ENCODE measurements at regions not wholly inside any gene's neighbourhood (a gene's known extent, or its start where the extent isn't known, plus 50 kb on each side); places are given as distances from the start of the nearest gene placed in this dataset.

DNA sequence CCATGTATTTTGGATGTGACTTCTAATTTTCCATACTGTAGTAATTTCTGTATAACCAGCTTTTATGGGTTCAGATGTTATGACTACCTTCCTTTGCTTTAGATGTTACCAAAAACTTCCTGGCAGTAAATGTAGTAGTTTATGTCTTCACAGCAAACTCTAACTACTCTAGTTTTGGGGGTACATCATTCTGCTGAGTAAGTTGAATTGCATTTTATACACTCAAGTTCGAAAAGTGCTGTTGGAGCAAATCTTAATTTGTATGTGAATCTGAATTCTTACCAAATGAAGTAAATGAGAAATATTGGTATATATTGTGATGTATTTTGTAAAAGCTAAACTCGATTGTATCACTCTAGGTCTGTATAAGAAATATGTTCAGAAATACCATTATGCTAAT, 728.3 kb upstream of the CDH8 start:
- TF ChIP-seq, protein P1, sequence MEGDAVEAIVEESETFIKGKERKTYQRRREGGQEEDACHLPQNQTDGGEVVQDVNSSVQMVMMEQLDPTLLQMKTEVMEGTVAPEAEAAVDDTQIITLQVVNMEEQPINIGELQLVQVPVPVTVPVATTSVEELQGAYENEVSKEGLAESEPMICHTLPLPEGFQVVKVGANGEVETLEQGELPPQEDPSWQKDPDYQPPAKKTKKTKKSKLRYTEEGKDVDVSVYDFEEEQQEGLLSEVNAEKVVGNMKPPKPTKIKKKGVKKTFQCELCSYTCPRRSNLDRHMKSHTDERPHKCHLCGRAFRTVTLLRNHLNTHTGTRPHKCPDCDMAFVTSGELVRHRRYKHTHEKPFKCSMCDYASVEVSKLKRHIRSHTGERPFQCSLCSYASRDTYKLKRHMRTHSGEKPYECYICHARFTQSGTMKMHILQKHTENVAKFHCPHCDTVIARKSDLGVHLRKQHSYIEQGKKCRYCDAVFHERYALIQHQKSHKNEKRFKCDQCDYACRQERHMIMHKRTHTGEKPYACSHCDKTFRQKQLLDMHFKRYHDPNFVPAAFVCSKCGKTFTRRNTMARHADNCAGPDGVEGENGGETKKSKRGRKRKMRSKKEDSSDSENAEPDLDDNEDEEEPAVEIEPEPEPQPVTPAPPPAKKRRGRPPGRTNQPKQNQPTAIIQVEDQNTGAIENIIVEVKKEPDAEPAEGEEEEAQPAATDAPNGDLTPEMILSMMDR (IDR thresholded peaks at IDR 0.05) = no peak
- no peak for TF ChIP-seq POLR2A (IDR thresholded peaks at IDR 0.05)
